Activated CD4-positive, alpha-beta T cell treated with anti-CD3 and anti-CD28 coated beads for 36 hours (primary cell): ENCODE measurements at regions not wholly inside any gene's neighbourhood (a gene's known extent, or its start where the extent isn't known, plus 50 kb on each side); places are given as distances from the start of the nearest gene placed in this dataset.

Source experiments
- ATAC-seq: fragments of 200-7000 bp; cut with Tn5 transposase; one replicate; pipeline ENCODE4 v1.10.0; 2021; ENCODE audit warnings: mild to moderate bottlenecking, moderate library complexity
- CTCF ChIA-PET: fragments of 350-600 bp; sonication (Branson Sonifier 250); formaldehyde crosslinking; loops from one replicate; lab custom pipeline; 2021; ENCODE audit warnings: antibody characterized with exemption; lab: Charles Lee
- POLR2A ChIA-PET: fragments of 350-600 bp; sonication (Branson Sonifier 250); formaldehyde crosslinking; loops from one replicate; lab custom pipeline; 2021; ENCODE audit warnings: antibody characterized with exemption, inconsistent platforms; lab: Charles Lee
- DNase-seq: peaks from one replicate; pipeline ENCODE4 v3.0.0-alpha.2; 2020
- H3K27ac Mint-ChIP-seq: one replicate; pipeline ENCODE4 v1.8.0; 2021; ENCODE audit warnings: mixed read lengths
- H3K27me3 Mint-ChIP-seq: one replicate; pipeline ENCODE4 v1.8.0; 2021; ENCODE audit warnings: mixed read lengths
- H3K36me3 Mint-ChIP-seq: one replicate; pipeline ENCODE4 v1.8.0; 2021; ENCODE audit warnings: low read depth, mixed read lengths
- H3K4me1 Mint-ChIP-seq: one replicate; pipeline ENCODE4 v1.8.0; 2021; ENCODE audit warnings: mixed read lengths
- H3K4me3 Mint-ChIP-seq: one replicate; pipeline ENCODE4 v1.8.0; 2021; ENCODE audit warnings: mild to moderate bottlenecking, moderate library complexity, mixed read lengths
- H3K9me3 Mint-ChIP-seq: one replicate; pipeline ENCODE4 v1.8.0; 2021; ENCODE audit warnings: low read depth, mixed read lengths
- intact Hi-C, 2 experiments: fragments of 100-400 bp; cut with DNase I in 1 of 2; cut with micrococcal nuclease in 1 of 2; formaldehyde crosslinking; loops; one replicate each; pipeline versions ENCODE4 v1.14.2 to v1.15.1; 2022 to 2024; cut with DNase I, micrococcal nuclease

GRCh38 chr10:37707829-37708578 lies 149.4 kb downstream of the ZNF248 start:
- H3K27ac Mint-ChIP-seq = no peak overlapping the region
- ATAC-seq (no peak), DNase-seq (no peak)
- peaks cover 7% of the 10 kb centered on the region for H3K9me3 Mint-ChIP-seq
- intact Hi-C loops = no loop called here
- H3K27me3 Mint-ChIP-seq = no peaks in the 10 kb centered on the region
- CTCF ChIA-PET = no interaction called here
- H3K4me3 Mint-ChIP-seq = no peak overlapping the region
- POLR2A ChIA-PET = no interaction called here
- H3K36me3 Mint-ChIP-seq = no peaks in the 10 kb centered on the region
- no peaks in the 10 kb centered on the region for H3K4me1 Mint-ChIP-seq

DNA sequence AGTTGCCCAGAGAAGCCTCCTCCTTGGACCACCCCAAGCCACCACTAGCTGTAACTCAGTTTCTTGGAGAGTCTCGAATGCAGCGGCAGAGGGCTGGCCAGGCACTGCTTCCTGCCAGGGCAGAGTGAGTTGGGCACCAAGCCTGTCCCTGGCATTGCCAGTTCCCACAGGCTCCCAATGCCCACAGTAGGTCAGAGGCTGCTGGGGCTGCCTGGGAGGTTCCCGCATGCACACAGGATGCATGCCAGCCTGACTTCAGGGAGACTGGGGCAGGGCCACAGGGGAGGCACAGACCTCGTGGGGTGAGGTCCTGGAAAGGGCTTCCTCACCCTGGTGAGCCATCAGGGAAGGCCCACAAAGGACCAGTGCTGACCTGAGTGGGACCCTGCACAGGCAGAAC lies 152.8 kb downstream of the ZNF248 start:
- ATAC-seq = no peak
- intact Hi-C loops = no loop called here
- CTCF ChIA-PET = no interaction called here
- Mint-ChIP-seq H3K9me3 (peaks cover 7% of the 10 kb centered on the region), H3K36me3 (no peaks in the 10 kb centered on the region), H3K4me3 (no peak overlapping the region), H3K27ac (no peak overlapping the region), H3K4me1 (no peaks in the 10 kb centered on the region), H3K27me3 (no peaks in the 10 kb centered on the region)
- POLR2A ChIA-PET = no interaction called here
- DNase-seq = no peak

GRCh38 chr10:37703833-37704382 lies 153.5 kb downstream of the ZNF248 start:
- no peak overlapping the region for H3K27ac Mint-ChIP-seq
- no peaks in the 10 kb centered on the region for H3K27me3 Mint-ChIP-seq
- ATAC-seq (no peak), DNase-seq (no peak)
- intact Hi-C loops = no loop called here
- no peaks in the 10 kb centered on the region for H3K36me3 Mint-ChIP-seq
- POLR2A ChIA-PET = no interaction called here
- peaks cover 7% of the 10 kb centered on the region for H3K9me3 Mint-ChIP-seq
- CTCF ChIA-PET = no interaction called here
- no peak overlapping the region for H3K4me3 Mint-ChIP-seq
- no peaks in the 10 kb centered on the region for H3K4me1 Mint-ChIP-seq

GRCh38 chr10:37703114-37703513 lies 154.3 kb downstream of the ZNF248 start:
- Mint-ChIP-seq H3K4me3 (no peak overlapping the region), H3K4me1 (no peaks in the 10 kb centered on the region), H3K36me3 (no peaks in the 10 kb centered on the region), H3K27ac (no peak overlapping the region), H3K9me3 (peaks cover 7% of the 10 kb centered on the region), H3K27me3 (no peaks in the 10 kb centered on the region)
- ChIA-PET CTCF (no interaction called here), POLR2A (no interaction called here)
- intact Hi-C loops = no loop called here
- no peak for DNase-seq
- no peak for ATAC-seq

DNA sequence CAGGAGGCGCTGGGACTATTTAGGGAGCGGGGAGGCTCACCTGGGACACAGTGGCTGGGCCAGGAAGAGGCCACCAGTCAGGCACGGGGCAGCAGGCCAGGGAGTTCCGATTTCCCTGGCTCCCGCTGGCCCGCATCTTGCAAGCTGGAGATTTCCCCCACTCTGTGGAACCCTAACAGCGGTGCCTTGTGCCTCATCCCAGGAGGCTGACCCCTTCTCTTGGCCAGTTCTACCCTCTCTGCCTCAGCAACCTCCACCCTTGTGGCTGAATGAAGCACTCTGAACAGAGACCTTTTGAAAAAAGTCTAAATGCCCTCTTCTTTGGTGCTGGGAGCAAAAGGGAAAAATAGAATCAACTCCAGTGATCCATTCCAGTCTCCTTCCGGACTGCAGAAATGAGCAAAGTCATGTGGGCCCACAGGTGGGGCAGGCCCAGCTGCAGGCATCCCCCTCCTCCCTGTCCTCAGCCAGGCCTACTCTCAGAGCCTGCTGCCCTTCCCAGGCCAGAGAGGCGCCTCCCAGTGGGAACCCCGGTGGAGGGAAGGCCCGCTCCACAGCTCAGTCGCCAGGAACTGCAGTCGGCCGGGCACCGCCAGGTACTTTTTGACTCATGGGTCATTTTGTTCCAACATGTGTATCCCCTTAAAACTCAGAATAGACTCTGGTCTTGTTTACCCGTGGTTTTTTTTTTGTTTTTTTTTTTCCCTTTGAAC lies 155.5 kb downstream of the ZNF248 start:
- no peak for DNase-seq
- peaks cover 4% of the 10 kb centered on the region for H3K9me3 Mint-ChIP-seq
- intact Hi-C loops = no loop called here

GRCh38 chr10:37700886-37701780 lies 156.3 kb downstream of the ZNF248 start:
- peaks cover 4% of the 10 kb centered on the region for H3K9me3 Mint-ChIP-seq
- POLR2A ChIA-PET = no interaction called here
- no peak for DNase-seq
- H3K27ac Mint-ChIP-seq = no peak overlapping the region
- intact Hi-C loops = no loop called here
- no peaks in the 10 kb centered on the region for H3K27me3 Mint-ChIP-seq
- ATAC-seq = no peak
- no peaks in the 10 kb centered on the region for H3K36me3 Mint-ChIP-seq
- CTCF ChIA-PET = no interaction called here
- H3K4me3 Mint-ChIP-seq = no peak overlapping the region
- H3K4me1 Mint-ChIP-seq = no peaks in the 10 kb centered on the region

More for the DNA sequence above, 155.5 kb downstream of the ZNF248 start:
- no peaks in the 10 kb centered on the region for H3K27me3 Mint-ChIP-seq
- ATAC-seq = no peak
- no peaks in the 10 kb centered on the region for H3K36me3 Mint-ChIP-seq
- POLR2A ChIA-PET = no interaction called here
- H3K27ac Mint-ChIP-seq = no peak overlapping the region
- CTCF ChIA-PET = interaction anchor here (0.6 kb wide), 1 partner anchor 831 kb away, joined by 3 read pairs; no protein-coding TSS in a partner anchor
- H3K4me3 Mint-ChIP-seq = no peak overlapping the region
- H3K4me1 Mint-ChIP-seq = no peaks in the 10 kb centered on the region

GRCh38 chr10:37687581-37687980 lies 169.8 kb downstream of the ZNF248 start:
- intact Hi-C loops = no loop called here
- ATAC-seq = no peak
- Mint-ChIP-seq H3K4me3 (no peak overlapping the region), H3K4me1 (no peaks in the 10 kb centered on the region), H3K27ac (no peak overlapping the region), H3K9me3 (peaks cover 22% of the 10 kb centered on the region), H3K36me3 (no peaks in the 10 kb centered on the region), H3K27me3 (no peaks in the 10 kb centered on the region)
- no peak for DNase-seq
- CTCF ChIA-PET = no interaction called here
- POLR2A ChIA-PET = no interaction called here

DNA sequence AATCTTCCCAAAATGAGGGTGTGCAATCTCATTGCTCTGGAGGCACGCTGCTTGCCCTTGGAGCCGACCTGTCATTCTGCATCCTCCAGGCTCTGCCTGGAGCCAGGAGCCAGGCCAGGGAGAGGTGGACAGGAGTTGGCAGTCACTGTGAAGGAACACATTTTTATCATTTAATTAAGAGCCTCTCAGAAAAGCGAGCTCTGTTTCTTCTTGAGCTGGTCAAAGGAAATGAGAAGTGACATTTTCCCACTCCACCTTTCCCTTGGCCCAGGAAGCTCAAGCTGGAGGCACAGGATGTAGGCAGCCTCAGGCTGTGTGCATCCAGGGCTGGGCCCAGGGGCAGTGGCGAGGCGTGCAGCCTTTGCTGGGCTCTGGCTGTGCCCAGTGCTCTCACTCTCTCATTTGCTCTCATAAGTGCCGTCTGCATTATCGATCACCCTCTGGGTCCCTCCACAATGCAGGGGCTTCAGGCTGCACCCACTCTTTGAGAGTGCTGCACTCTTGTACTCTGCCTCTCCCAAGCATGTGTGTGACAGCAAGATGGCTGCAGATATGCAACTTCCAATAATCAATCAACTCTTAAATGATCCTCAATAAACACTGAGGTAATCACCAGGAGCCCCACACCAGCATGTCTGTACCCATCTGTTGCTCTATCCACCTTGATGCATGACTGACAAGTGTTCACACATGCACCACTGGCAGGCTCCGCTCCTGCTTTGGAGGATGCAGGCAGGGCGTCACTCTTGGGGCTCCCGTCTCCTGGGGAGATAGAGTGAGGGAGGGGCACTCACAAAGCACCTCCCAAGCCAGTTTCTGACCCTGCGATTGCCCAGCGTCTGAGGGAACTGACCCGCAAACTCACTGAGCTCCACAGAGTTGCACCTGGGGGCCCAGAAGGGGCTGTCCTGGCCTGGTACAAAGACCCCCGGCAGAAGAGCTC lies 171.4 kb downstream of the ZNF248 start:
- ATAC-seq (no peak), DNase-seq (no peak)
- no peaks in the 10 kb centered on the region for H3K36me3 Mint-ChIP-seq
- no peaks in the 10 kb centered on the region for H3K27me3 Mint-ChIP-seq
- H3K9me3 Mint-ChIP-seq = peaks cover 22% of the 10 kb centered on the region
- POLR2A ChIA-PET = no interaction called here
- intact Hi-C loops = no loop called here
- CTCF ChIA-PET = no interaction called here
- no peak overlapping the region for H3K4me3 Mint-ChIP-seq
- H3K27ac Mint-ChIP-seq = no peak overlapping the region
- H3K4me1 Mint-ChIP-seq = no peaks in the 10 kb centered on the region

GRCh38 chr10:37684765-37685164 lies 172.6 kb downstream of the ZNF248 start:
- Mint-ChIP-seq H3K4me3 (no peak overlapping the region), H3K27ac (no peak overlapping the region), H3K4me1 (no peaks in the 10 kb centered on the region), H3K36me3 (no peaks in the 10 kb centered on the region), H3K27me3 (no peaks in the 10 kb centered on the region), H3K9me3 (peaks cover 21% of the 10 kb centered on the region)
- intact Hi-C loops = no loop called here
- ChIA-PET CTCF (no interaction called here), POLR2A (no interaction called here)
- no peak for ATAC-seq
- DNase-seq = no peak

- intact Hi-C loops = no loop called here
- H3K9me3 Mint-ChIP-seq = peaks cover 20% of the 10 kb centered on the region
- H3K4me3 Mint-ChIP-seq = no peak overlapping the region
- no peaks in the 10 kb centered on the region for H3K36me3 Mint-ChIP-seq
- POLR2A ChIA-PET = no interaction called here
- CTCF ChIA-PET = no interaction called here
- no peaks in the 10 kb centered on the region for H3K27me3 Mint-ChIP-seq
- ATAC-seq = no peak
- no peaks in the 10 kb centered on the region for H3K4me1 Mint-ChIP-seq
- DNase-seq = no peak
- H3K27ac Mint-ChIP-seq = no peak overlapping the region
These were observed 174.8 kb downstream of the ZNF248 start for GRCh38 chr10:37682617-37683016.

- H3K27ac Mint-ChIP-seq = no peak overlapping the region
- CTCF ChIA-PET = no interaction called here
- intact Hi-C loops = no loop called here
These were observed 175.8 kb downstream of the ZNF248 start for GRCh38 chr10:37681617-37681999.

More at GRCh38 chr10:37681617-37681999, 175.8 kb downstream of the ZNF248 start:
- no peak for ATAC-seq
- H3K4me1 Mint-ChIP-seq = no peaks in the 10 kb centered on the region
- H3K27me3 Mint-ChIP-seq = no peaks in the 10 kb centered on the region
- H3K36me3 Mint-ChIP-seq = no peaks in the 10 kb centered on the region
- H3K4me3 Mint-ChIP-seq = no peak overlapping the region
- DNase-seq = no peak
- peaks cover 16% of the 10 kb centered on the region for H3K9me3 Mint-ChIP-seq
- POLR2A ChIA-PET = no interaction called here
